BJ (cell line): ENCODE measurements at regions not wholly inside any gene's neighbourhood (a gene's known extent, or its start where the extent isn't known, plus 50 kb on each side); places are given as distances from the start of the nearest gene placed in this dataset.

Source experiments
- CTCF ChIA-PET: fragments of 350-600 bp; formaldehyde crosslinking; extraction: SDS; loops from one replicate; lab custom pipeline; 2021; ENCODE audit warnings: antibody characterized with exemption, inconsistent platforms; lab: Yijun Ruan, JAX
- POLR2A ChIA-PET: fragments of 300-600 bp; sonication (Branson Sonifier 250); formaldehyde crosslinking; extraction: SDS; loops from one replicate; lab custom pipeline; 2021; ENCODE audit warnings: antibody characterized with exemption; lab: Charles Lee
- DNase-seq: peaks from one replicate; pipeline ENCODE4 v3.0.0-alpha.2; 2011; ENCODE audit warnings: low read depth
- H3K27me3 ChIP-seq: 2 replicates; pipeline ENCODE4 v1.6.0; 2011; ENCODE audit warnings: low read length; ENCODE audit not compliant: control insufficient read depth, insufficient read depth
- H3K36me3 ChIP-seq: 2 replicates; pipeline ENCODE4 v1.5.1; 2011; ENCODE audit warnings: low read length; ENCODE audit not compliant: control insufficient read depth, insufficient read depth
- H3K4me3 ChIP-seq: 2 replicates; pipeline ENCODE4 v1.5.1; 2011; ENCODE audit warnings: low read depth, mild to moderate bottlenecking, control low read depth, low read length
- CTCF ChIP-seq: IDR thresholded peaks from 2 replicates; pipeline ENCODE4 v1.5.1; 2011; ENCODE audit warnings: low read depth, mild to moderate bottlenecking, control low read depth, inconsistent platforms, low read length, moderate library complexity; ENCODE audit not compliant: insufficient read depth

DNA sequence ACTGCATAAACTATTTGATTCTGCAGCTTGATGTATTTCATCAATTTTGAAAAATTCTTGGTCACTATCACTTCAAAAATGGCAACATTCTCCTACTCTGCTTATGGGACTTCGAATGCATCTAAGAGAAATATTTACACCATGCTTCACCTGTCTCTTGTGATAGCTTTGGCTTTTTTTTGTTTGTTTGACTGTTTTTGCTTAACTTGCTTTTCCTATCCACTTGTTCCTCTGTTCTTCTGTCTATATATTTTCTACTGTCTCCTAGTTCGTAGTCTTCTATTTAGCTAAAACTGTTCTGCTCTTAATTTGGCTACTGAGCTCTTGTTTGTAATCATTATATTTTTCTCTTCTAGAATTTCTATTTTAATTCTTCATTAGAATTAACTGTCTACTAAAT is 94.4 kb downstream of the INHBA start:
- no peak for TF ChIP-seq CTCF
- DNase-seq: no peak
- Histone ChIP-seq H3K4me3 (no peak overlapping the region), H3K36me3 (no peaks in the 10 kb centered on the region), H3K27me3 (no peaks in the 10 kb centered on the region)
- CTCF ChIA-PET: no interaction called here
- POLR2A ChIA-PET: no interaction called here

- Histone ChIP-seq H3K36me3 (no peaks in the 10 kb centered on the region), H3K4me3 (no peak overlapping the region), H3K27me3 (no peaks in the 10 kb centered on the region)
- TF ChIP-seq CTCF: no peak
- CTCF ChIA-PET: no interaction called here
- POLR2A ChIA-PET: no interaction called here
- no peak for DNase-seq
These were observed 98.9 kb downstream of the INHBA start for GRCh38 chr7:41603985-41604384.

DNA sequence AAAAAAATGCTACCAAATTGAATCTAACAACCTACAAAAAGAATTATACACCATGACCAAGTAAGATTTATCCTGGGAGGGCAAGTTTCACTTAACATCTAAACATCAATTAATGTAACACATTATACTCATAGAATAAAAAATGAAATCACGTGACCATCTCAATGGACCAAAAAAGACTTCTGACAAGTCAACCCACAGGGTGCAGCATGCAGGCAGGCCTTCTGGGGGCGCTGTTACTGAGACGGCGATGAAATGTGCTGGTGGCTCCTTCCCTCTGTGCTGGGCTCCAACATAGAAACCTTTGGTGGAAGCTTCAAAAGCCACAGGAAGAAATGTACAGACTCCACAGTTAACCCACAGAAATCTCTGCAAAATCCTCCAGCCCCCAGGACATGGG is 103.1 kb downstream of the INHBA start:
- 0 out of 2 replicates have a peak, but pooled peaks have one; percentile 14 for TF ChIP-seq CTCF
- no peak overlapping the region for H3K4me3 ChIP-seq
- no peaks in the 10 kb centered on the region for H3K27me3 ChIP-seq
- no peaks in the 10 kb centered on the region for H3K36me3 ChIP-seq
- CTCF ChIA-PET: no interaction called here
- POLR2A ChIA-PET: no interaction called here
- DNase-seq: no peak

DNA sequence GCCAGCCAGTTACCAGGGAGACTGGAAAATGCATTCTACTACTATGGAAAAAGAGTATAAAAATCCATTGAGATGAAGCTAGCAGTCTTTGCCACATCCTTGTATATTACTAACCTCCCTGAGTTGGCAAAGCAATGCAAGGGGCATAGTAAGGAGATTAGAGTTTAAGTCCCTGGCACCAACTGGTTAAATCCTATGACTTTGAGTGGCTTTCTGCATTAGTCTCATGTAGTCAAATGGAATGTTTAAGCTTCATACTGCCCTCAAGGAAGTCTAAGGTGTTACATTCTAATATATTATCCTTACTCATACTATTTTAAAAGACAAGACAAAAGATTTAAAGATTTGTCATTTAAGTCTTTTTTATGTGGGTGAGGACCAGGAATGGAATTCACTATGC is 110.1 kb downstream of the INHBA start:
- DNase-seq: no peak
- CTCF ChIA-PET: interaction anchor here (1.2 kb wide), 2 partner anchors 51 to 104 kb away, joined by 3 to 4 read pairs; no protein-coding TSS in a partner anchor
- Histone ChIP-seq H3K4me3 (no peak overlapping the region), H3K27me3 (no peaks in the 10 kb centered on the region), H3K36me3 (no peaks in the 10 kb centered on the region)
- no peak for TF ChIP-seq CTCF
- POLR2A ChIA-PET: no interaction called here

- DNase-seq: no peak
- Histone ChIP-seq H3K4me3 (no peak overlapping the region), H3K36me3 (no peaks in the 10 kb centered on the region), H3K27me3 (no peaks in the 10 kb centered on the region)
- ChIA-PET CTCF (interaction anchor here (1.2 kb wide), 2 partner anchors 52 to 104 kb away, joined by 3 to 4 read pairs; no protein-coding TSS in a partner anchor), POLR2A (no interaction called here)
- no peak for TF ChIP-seq CTCF
These were observed 110.7 kb downstream of the INHBA start for GRCh38 chr7:41592236-41592635.
